Thyroid gland (tissue), 4 donors: ENCODE measurements at regions not wholly inside any gene's neighbourhood (a gene's known extent, or its start where the extent isn't known, plus 50 kb on each side); places are given as distances from the start of the nearest gene placed in this dataset.

Source experiments
- DNase-seq, 2 donors: peaks; one replicate each; pipeline ENCODE4 v3.0.0-alpha.2; 2019
- H3K27ac ChIP-seq, 3 donors: fragments of 200-600 bp; sonication (generic); 1 replicate in 2 of 3; 2 replicates in 1 of 3; pipeline ENCODE4 v1.5.1; 2016 to 2019; ENCODE audit warnings: mild to moderate bottlenecking in 1 of 3, moderate library complexity in 1 of 3
- H3K27me3 ChIP-seq: fragments of 200-600 bp; sonication (generic); one replicate; pipeline ENCODE4 v1.5.1; 2019
- H3K36me3 ChIP-seq, 2 donors: fragments of 200-600 bp; sonication (generic); one replicate each; pipeline ENCODE4 v1.5.1; 2016 to 2019
- H3K4me1 ChIP-seq, 2 donors: fragments of 200-600 bp; sonication (generic); one replicate each; pipeline ENCODE4 v1.5.1; 2017 to 2019
- H3K4me3 ChIP-seq, 3 donors: fragments of 200-600 bp; sonication (generic); replicated peaks in 1 of 3; 1 replicate in 2 of 3; 2 replicates in 1 of 3; pipeline ENCODE4 v1.5.1; 2016; ENCODE audit warnings: mild to moderate bottlenecking in 1 of 3
- H3K9me3 ChIP-seq: fragments of 200-600 bp; sonication (generic); one replicate; pipeline ENCODE4 v1.5.1; 2017
- POLR2A ChIP-seq, 2 donors: fragments of 450-650 bp; IDR thresholded peaks; one replicate each; pipeline ENCODE4 v1.6.1; 2017; ENCODE audit warnings: antibody characterized with exemption in 2 of 2, mild to moderate bottlenecking in 2 of 2, moderate library complexity in 1 of 2
- WGBS, 2 donors: methylation state at CpG; one replicate each; pipeline ENCODE4 v1.1.5; 2017; 5-methylcytosine and 5-hydroxymethylcytosine counted together
- intact Hi-C: fragments of 100-400 bp; cut with DNase I; formaldehyde crosslinking; loops from one replicate; pipeline ENCODE4 v1.15.1; 2023
- TF ChIP-seq, protein P1 (sequence below), 6 experiments: fragments of 200-600 bp in 3 of 6; fragments of 450-650 bp in 3 of 6; sonication (generic) in 3 of 6; IDR thresholded peaks; one replicate each; pipeline ENCODE4 v1.5.1; 2016 to 2019; ENCODE audit warnings: antibody characterized with exemption in 6 of 6, mild to moderate bottlenecking in 2 of 6, inconsistent platforms in 1 of 6, moderate library complexity in 1 of 6

DNA sequence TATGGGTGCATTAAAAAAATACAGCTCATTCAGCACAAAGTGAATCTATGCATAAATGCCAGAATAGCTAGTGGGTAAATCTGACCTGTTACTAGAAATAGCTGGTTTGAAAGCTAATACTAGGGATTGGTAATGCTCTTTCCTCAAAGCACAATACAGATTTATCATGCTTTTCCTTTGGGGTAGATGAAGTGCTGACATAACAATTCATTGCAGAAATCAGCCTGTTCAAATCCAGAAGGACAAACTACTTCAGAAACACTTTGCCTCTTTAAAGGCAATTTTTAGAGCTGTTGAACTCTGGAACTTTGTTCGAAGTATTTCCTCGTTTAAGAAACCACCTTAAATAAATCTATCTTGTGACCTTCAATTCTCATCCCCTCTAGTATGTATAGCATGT is 957.9 kb downstream of the ARAP2 start:
- intact Hi-C loops = no loop called here
- no peak for DNase-seq
- no peaks in the 10 kb centered on the region for H3K9me3 ChIP-seq
- H3K4me3 ChIP-seq = no peak overlapping the region
- no peak for TF ChIP-seq POLR2A (IDR thresholded peaks at IDR 0.05)
- TF ChIP-seq, protein P1, sequence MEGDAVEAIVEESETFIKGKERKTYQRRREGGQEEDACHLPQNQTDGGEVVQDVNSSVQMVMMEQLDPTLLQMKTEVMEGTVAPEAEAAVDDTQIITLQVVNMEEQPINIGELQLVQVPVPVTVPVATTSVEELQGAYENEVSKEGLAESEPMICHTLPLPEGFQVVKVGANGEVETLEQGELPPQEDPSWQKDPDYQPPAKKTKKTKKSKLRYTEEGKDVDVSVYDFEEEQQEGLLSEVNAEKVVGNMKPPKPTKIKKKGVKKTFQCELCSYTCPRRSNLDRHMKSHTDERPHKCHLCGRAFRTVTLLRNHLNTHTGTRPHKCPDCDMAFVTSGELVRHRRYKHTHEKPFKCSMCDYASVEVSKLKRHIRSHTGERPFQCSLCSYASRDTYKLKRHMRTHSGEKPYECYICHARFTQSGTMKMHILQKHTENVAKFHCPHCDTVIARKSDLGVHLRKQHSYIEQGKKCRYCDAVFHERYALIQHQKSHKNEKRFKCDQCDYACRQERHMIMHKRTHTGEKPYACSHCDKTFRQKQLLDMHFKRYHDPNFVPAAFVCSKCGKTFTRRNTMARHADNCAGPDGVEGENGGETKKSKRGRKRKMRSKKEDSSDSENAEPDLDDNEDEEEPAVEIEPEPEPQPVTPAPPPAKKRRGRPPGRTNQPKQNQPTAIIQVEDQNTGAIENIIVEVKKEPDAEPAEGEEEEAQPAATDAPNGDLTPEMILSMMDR (IDR thresholded peaks at IDR 0.05) = no peak
- H3K36me3 ChIP-seq = no peaks in the 10 kb centered on the region
- no peaks in the 10 kb centered on the region for H3K27me3 ChIP-seq
- no peak overlapping the region for H3K27ac ChIP-seq
- no peaks in the 10 kb centered on the region for H3K4me1 ChIP-seq
- 30 to 43% methylated on average over 2 of the region's 2 CpGs for WGBS, 2 donors

DNA sequence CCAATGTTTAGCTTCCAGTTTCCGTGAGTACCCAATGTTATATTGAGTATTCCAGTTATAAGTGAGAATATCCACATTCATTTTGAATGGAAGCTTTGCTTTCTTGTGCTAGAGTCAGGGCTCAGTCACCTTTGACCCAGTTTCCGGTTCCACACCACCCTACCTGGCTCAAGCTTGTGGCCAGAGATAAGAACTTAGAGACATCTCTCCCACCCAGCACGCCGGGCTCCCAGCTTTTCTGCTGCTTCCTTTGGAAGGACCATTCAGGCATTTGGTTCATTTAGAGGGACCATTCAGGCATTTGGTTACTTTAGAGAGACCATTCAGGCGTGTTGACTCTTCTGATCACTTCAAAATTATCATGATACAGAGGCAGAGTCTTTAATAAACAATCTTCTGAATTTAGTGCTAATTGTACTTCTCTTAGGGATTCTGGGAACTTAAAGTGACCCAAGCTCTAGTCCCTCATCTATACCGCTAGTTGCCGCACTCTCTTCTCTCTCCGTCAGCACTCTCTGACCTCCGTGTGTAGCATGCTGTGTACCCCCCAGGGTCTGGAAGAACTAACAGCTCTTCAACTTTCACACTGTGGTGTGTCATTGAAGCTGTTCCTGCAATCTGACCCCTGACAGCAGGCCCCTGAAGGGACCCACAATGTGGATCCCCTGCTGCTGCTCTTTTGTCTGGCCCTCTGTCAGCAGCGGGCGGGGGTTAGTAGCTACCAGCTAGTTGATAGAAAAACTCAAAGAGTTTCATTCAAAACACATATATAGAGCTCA is 943.1 kb downstream of the ARAP2 start:
- peaks cover 3 to 9% of the 10 kb centered on the region in 2 donors for H3K4me1 ChIP-seq
- DNase-seq = peak in 1 of 2 donors; percentile 14
- no peaks in the 10 kb centered on the region for H3K36me3 ChIP-seq
- H3K27me3 ChIP-seq = no peaks in the 10 kb centered on the region
- intact Hi-C loops = no loop called here
- H3K9me3 ChIP-seq = no peaks in the 10 kb centered on the region
- WGBS, 2 donors = 60 to 64% methylated on average over 11 of the region's 11 CpGs
- H3K4me3 ChIP-seq = no peak overlapping the region
- H3K27ac ChIP-seq = no peak overlapping the region
- TF ChIP-seq POLR2A (IDR thresholded peaks at IDR 0.05) = no peak
- TF ChIP-seq, protein P1 (IDR thresholded peaks at IDR 0.05) = no peak

DNA sequence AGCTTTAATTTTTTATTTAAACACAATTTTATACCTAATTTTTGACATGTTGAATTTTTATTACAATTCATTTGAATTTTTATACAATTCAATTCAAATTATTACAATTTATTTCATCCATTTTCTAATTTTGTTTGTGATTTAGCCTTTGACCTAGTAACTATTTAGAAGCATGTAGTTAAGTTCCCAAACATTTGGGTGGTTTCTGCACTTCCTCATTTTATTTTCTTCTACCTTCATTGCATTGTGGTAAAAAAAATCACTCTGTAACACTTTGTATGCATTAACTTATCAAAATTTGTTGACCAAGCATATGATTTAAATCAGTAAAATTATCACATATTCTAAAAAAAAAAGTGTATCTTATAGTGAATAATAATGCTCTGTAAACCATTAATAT is 928.9 kb downstream of the ARAP2 start:
- Histone ChIP-seq H3K27me3 (no peaks in the 10 kb centered on the region), H3K27ac (no peak overlapping the region), H3K4me3 (no peak overlapping the region), H3K4me1 (no peaks in the 10 kb centered on the region), H3K36me3 (no peaks in the 10 kb centered on the region), H3K9me3 (no peaks in the 10 kb centered on the region)
- intact Hi-C loops = no loop called here
- no peak for DNase-seq
- TF ChIP-seq POLR2A (IDR thresholded peaks at IDR 0.05) = no peak
- TF ChIP-seq, protein P1 (IDR thresholded peaks at IDR 0.05) = no peak

DNA sequence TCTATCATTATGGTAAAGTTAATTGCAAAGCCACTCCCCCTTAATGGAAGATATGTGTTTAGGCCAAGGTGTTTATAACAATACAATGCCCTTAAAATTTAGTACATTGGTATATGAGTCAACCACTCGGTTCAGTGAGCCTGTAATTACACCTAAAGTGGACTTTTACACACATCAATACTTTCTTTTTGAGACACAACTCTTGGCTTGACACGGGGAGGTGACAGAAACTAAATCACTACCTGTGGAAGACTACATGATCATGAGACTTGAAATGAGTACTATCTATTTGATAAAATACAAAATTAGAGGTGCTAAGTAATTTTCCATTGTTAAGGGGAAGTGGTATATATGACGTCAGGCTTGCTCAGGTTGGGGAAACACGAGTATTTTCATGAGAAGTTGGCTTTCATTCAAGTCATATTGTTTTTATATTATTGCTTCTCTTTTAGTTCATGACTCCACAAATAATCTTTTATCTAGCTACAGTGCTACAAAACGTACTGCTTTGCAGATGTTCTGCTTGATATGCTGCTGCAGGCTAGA is 918.3 kb downstream of the ARAP2 start:
- intact Hi-C loops = no loop called here
- WGBS, 2 donors = 64 to 68% methylated on average over 5 of the region's 5 CpGs
- Histone ChIP-seq H3K27ac (no peak overlapping the region), H3K4me3 (no peak overlapping the region), H3K4me1 (no peaks in the 10 kb centered on the region), H3K27me3 (no peaks in the 10 kb centered on the region), H3K36me3 (no peaks in the 10 kb centered on the region), H3K9me3 (no peaks in the 10 kb centered on the region)
- no peak for DNase-seq
- TF ChIP-seq POLR2A (IDR thresholded peaks at IDR 0.05) = no peak
- TF ChIP-seq, protein P1 (IDR thresholded peaks at IDR 0.05) = no peak

DNA sequence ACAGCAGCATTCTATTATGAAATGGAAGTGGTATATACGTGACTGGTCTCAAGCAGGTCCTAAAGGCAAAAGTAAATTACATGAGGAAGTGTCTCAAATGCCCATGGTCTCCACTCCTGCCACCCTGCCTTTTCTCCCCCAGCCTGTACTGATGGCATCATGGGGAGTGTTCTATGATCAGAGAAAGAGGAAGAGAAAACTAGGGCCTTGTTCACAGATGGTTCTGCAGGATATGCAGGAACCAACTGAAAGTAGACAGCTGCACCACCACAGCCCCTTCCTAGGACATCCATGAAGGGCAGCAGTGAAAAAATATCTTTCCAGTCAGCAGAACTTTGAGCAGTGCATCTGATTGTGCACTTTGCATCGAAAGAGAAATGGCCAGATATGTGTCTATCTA is 901.5 kb downstream of the ARAP2 start:
- Histone ChIP-seq H3K36me3 (no peaks in the 10 kb centered on the region), H3K27me3 (no peaks in the 10 kb centered on the region), H3K4me1 (no peaks in the 10 kb centered on the region), H3K4me3 (no peak overlapping the region), H3K27ac (no peak overlapping the region), H3K9me3 (no peaks in the 10 kb centered on the region)
- no peak for TF ChIP-seq POLR2A (IDR thresholded peaks at IDR 0.05)
- TF ChIP-seq, protein P1 (IDR thresholded peaks at IDR 0.05) = no peak
- WGBS, 2 donors = 73 to 74% methylated on average over 1 to 2 of the region's 2 CpGs
- DNase-seq = no peak
- intact Hi-C loops = no loop called here
